GM19463 (cell line): ENCODE measurements at regions not wholly inside any gene's neighbourhood (a gene's known extent, or its start where the extent isn't known, plus 50 kb on each side); places are given as distances from the start of the nearest gene placed in this dataset.
"Not testable (repeated sequence)": the region's sequence is repeated elsewhere in the genome, so short reads cannot be mapped to it uniquely, and the experiment has no call there.

Experiments used
- ATAC-seq: cut with Tn5 transposase; IDR thresholded peaks from one replicate; pipeline ENCODE4 v1.9.1; 2021; ENCODE audit warnings: mild to moderate bottlenecking, moderate library complexity; ENCODE audit not compliant: unreplicated experiment

DNA sequence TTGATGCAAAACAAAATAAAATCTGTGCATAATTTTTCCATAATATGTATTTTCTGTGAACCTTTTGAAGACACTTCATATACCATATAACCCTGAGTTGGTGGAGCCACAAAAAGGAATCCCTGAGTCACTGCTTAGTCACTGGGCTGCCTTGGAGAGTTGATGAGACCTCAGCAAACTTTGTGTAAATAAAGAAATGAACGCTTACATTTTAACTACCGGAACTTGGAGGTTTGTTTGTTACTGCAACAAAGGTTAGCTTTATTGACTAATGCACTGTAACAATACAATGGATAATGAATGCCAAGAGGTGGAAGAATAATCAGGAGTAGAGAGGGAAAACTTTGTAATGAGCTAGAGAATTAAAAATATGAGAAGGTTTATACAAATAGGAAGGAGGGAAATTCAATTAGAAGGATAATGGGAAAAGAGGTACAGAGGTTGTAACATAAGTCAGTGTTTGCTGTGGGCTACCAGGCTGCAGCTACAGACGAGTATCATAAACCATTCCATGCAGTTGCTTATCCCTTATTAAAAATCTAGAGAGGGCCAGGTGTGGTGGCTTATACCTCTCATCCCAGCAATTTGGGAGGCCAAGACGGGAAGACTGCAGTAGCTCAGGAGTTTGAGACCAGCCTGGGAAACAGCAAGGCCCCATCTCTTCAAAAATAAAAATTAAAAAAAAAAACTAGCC, 1042.1 kb downstream of the TYW1 start:
- no peak for ATAC-seq

DNA sequence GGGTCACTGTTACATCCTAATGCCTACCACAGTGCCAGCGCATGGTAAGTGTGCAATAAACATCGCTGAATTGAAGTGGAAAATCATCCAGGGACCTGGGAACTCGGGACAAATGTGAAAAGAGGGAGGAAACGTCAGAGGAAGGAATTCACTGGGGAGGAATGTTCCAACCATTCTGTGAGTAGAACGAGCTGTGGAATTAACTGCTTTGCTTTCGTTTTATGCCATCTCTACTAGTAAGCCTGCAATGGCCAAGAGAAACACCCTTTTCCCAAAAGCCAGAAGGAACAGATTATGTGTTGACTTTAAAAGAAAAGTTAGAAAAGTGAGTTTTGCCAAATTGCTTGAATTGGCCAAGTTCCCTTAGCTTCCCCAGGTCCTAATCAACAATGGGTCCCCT, 1044.9 kb downstream of the TYW1 start:
- no peak for ATAC-seq

DNA sequence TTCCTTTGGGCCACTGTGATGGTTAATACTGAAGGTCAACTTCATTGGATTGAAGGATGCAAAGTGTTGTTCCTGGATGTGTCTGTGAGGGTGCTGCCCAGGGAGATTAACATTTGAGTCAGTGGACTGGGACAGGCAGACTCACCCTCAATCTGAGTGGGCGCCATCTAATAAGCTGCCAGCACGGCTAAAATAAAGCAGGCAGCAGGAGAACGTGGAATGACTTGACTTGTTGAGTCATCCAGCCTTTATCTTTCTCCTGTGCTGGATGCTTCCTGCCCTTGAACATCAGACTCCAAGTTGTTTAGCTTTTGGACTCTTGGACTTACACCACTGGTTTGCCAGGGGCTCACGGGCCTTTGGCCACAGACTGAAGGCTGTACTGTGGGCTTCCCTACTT, 1046.9 kb downstream of the TYW1 start:
- no peak for ATAC-seq

DNA sequence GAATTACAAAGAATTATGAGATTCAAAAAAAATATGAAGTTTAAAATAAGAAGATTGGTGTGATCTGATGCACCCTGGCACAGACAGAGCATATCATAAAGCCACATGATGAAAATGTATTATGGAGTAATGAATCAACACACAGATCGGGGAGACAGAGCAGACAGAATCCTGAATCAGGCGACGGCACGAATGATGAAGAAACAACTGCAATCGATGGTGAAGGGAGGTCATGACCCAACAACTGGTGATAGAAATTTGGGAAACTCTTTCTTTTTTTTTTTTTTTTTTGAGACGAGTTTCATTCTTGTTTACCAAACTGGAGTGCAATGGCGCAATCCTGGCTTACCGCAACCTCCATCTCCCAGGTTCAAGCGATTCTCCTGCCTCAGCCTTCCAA, 1054.0 kb downstream of the TYW1 start:
- no peak for ATAC-seq

DNA sequence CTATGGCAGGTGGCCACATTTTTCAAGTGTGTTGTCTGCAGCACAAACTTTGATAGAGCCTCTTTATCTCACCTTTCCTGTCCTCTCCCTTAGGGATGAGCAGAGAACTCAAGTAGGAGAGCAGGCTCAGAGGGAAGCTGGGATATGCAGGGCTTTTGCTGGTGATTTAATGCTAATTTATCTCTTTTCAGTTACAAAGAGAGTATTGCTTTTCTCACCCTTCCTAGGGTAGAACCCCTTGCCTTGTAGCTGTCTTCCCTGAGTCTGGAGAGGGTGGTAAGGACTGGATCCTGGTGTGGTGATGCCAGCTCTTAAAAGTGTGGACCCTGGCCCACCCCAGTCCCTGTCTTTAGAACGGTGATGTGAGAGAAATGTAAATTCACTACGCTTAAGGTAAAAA, 1061.4 kb downstream of the TYW1 start:
- no peak for ATAC-seq

DNA sequence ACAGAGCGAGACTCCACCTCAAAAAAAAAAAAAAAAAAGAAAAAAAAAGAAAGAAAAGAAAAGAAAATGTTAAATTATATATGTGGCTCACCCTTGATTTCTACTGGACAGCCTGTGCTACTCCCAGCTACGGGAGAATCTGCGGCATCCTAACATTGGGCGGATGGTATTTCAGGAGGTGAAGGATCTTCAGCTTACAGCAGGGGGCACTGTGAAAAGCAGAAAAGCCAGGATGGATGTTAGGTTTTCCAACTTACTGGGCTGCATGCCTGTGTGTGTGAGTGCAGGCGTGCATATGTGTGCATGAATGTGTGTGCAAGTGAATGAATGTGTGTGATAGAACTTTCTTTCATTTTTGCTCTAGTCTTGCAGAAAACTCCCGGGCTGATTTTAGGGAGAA, 1066.5 kb downstream of the TYW1 start:
- ATAC-seq = no peak

DNA sequence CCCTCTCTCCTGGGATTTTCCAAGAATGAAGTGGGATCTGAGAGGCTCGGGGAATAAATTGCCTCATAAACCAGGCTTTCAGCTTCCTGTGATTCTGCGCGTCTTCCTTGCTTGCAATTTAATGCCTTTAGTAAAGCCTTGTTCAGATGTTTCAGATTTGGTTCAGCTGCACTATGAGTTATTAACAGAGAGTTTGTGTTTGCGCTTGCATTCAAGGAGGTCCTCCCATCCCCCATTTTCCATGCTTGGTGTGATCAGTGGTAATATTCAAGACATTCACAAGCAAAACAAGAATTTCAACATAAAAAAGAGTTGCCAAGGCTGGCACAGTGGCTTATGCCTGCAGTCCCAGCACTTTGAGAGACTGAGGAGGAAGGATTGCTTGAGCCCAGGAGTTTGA, 1068.9 kb downstream of the TYW1 start:
- ATAC-seq = no peak

DNA sequence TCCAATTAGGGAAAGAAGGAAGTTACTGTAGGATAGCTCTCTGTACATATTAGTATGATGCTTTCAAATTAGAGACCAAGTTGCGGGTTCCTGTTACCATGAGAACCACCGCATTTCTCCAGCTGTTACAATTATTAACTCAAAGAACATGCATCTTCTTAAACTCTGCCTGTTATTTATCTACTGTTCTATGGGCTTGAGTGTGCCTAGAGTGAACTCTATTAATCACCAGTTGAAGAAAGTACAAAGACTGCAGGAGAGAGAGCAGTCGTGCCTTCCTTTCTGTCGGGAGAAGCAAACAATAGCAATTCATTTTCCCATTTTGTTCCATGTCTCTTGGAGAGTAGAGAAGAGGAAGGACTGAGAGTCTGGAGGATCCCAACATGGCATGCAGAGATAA, 1071.2 kb downstream of the TYW1 start:
- ATAC-seq = no peak

DNA sequence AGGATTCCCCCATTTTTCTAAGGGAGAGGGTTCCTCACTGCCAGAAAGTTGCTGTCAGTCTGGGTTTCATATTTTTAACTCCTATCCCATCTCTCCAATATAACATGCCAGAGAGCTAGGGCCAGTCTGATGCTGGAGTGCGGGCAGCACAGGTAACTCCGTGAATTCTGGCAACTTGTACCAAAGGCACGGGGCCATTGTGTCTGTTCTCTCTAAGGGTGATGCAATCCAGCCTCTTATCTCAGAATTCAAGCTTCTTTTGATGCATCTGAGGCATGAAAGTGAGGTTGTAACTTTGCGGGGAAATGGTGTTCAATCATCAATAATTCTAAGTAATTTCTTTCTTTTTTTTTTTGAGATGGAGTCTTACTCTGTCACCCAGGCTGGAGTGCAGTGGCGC, 1074.4 kb downstream of the TYW1 start:
- no peak for ATAC-seq

DNA sequence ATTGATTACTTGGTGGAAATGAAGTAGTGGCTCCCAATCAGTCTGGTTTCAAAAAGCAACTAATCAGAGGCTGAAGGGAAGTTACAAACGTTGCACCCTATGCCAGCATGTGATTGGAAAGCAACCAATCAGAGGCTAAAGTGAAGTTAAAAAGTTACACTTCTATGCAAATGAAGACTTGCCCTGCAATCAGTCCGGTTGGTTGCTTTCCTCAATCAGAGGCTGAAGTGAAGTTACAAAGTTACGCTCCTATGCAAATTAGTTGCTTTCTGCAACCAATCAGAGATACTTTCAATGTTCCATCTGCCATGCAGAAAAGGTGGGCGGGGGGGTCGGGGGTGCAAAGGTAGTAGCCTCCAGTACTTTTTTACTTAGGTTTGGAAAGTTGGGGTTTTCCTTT, 1077.1 kb downstream of the TYW1 start:
- no peak for ATAC-seq

DNA sequence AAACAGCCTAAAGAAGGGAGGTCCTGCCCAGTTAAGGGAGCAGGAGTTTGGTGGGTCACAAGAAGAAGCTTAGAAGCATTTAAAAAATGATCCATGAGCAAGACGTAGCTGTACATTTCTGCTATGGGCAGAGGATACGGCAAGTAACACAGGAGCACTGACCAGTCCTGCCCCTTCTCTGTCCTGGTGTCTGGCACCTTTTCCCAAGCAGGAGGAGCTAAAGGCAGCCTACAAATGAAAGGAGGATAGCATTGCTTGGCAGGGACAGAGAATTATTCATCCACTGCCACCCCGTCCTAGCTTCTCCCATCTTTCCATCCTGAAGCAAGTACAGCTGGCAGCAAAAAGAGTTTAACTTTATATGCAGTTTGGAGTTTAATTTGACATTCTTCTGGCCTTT, 1077.6 kb downstream of the TYW1 start:
- ATAC-seq = no peak

DNA sequence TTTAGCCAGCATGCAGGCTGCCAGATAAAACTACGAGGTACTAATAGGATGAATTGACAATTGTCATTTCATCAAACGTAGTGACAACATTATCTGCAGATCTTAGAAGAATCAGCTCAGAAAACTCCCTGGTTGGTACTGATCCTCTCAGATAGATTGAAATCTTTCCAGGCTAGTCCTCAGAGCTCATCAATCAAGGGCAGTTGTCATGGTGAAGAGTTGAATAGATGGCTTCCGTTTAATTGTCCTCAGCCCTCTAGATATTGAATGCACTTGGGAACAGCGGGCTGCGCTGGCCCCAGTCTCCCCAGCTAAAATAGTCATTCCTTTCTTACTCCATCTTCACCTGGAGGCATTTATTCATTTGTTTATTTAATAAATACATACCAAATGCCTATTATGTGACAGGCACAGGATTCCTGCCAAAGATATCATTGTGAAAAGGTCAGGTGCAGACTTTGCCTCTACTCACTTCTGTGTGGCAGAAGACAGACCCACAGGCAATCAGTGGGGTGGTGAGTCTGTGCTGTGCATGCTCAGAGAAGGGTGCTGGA, 1081.6 kb downstream of the TYW1 start:
- ATAC-seq = no peak

DNA sequence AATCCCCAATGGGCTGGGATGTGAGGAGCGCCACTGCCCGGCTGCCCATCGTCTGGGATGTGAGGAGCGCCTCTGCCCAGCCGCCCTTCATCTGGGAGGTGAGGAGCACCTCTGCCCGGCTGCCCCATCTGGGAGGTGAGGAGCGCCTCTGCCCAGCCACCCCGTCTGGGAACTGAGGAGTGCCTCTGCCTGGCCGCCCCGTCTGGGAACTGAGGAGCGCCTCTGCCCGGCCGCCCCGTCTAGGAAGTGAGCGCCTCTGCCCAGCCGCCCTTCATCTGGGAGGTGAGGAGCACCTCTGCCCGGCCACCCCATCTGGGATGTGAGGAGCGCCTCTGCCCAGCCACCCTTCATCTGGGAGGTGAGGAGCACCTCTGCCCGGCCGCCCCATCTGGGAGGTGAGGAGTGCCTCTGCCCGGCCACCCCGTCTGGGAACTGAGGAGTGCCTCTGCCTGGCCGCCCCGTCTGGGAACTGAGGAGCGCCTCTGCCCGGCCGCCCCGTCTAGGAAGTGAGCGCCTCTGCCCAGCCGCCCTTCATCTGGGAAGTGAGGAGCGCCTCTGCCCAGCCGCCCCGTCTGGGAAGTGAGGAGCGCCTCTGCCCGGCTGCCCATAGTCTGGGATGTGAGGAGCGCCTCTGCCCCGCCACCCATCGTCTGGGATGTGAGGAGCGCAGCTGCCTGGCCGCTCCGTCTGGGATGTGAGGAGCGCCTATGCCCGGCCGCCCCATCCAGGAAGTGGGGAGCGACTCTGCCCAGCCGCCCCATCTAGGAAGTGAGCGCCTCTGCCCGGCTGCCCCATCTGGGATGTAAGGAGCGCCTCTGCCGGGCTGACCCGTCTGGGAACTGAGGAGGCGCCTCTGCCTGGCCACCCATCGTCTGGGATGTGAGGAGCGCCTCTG, 1085.7 kb downstream of the TYW1 start:
- ATAC-seq = not testable (repeated sequence)

DNA sequence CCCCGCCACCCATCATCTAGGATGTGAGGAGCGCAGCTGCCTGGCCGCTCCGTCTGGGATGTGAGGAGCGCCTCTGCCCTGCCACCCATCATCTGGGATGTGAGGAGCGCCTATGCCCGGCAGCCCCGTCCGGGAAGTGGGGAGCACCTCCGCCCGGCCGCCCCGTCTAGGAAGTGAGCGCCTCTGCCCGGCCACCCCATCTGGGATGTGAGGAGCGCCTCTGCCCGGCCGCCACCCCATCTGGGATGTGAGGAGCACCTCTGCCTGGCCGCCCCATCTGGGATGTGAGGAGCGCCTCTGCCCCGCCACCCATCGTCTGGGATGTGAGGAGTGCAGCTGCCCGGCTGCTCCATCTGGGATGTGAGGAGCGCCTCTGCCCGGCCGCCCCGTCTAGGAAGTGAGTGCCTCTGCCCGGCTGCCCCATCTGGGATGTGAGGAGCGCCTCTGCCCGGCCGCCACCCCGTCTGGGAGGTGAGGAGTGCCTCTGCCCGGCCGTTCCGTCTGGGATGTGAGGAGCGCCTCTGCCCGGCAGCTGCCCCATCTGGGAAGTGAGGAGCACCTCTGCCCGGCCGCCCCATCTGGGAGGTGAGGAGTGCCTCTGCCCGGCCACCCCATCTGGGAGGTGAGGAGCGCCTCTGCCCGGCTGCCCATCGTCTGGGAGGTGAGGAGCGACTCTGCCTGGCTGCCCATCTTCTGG, 1086.5 kb downstream of the TYW1 start:
- ATAC-seq = not testable (repeated sequence)

DNA sequence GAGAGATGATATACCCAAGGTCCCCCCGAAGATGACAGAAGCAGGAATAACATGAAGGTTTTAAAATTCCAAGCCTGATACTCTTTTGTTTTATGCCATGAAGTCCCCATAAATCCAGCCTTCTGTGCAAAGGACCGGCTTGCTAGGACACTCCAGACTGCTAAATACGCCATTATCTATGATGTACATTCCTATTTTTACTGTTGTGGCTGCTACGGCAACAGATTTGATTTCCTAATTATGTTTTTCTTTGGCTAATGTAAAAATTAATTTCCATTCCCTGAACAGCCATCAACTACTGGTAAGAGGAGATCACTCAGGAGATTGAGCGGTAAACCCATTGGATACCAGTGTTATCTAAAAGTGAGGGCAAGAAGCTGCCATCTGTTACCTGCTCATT, 1090.8 kb downstream of the TYW1 start:
- ATAC-seq = no peak

DNA sequence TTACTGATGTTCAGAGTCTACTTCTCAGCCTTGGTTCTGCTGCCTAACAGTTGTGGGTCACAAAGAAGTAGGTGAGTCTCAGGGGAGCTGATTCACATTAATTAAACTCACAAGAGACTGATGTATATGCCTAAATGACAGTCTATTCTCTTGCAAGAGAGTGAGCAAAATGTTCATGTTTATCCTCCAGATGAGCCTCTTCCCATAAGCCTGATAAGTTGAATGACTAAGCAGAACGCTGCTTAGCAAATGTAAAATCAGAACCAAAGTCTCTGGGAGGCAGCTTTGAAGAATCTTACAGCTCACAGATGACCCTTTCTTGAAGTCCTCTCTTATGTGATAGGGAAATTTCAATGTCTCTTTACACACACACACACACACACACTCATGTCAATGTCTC, 1092.2 kb downstream of the TYW1 start:
- no peak for ATAC-seq

DNA sequence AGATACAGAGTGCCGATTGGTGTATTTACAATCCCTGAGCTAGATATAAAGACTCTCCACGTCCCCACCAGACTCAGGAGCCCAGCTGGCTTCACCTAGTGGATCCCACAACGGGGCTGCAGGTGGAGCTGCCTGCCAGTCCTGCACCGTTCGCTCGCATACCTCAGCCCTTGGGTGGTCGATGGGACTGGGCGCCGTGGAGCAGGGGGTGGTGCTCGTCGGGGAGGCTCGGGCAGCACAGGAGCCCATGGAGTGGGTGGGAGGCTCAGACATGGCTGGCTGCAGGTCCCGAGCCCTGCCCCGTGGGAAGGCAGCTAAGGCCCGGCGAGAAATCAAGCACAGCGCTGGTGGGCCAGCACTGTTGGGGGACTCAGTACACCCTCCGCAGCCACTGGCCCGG, 1093.6 kb downstream of the TYW1 start:
- not testable (repeated sequence) for ATAC-seq

DNA sequence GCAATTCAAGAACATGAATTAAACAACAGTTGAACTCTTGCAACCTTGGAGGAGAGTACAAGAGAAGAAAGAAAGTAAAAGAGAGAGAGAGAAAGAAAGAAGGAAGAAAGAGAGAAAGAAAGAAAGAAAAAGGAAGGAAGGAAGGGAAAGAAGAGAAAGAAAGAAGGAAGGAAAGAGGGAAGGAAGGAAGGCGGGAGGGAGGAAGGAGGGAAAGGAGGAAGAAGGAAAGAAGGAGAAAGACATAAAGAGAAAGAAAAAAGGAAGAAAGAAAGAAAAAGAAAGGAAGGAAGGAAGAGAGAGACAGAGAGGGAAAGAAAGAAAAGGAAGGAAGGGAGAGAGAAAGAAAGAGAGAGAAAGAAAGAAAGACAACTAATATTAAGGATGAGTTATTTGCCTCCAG, 1106.7 kb downstream of the TYW1 start:
- no peak for ATAC-seq

DNA sequence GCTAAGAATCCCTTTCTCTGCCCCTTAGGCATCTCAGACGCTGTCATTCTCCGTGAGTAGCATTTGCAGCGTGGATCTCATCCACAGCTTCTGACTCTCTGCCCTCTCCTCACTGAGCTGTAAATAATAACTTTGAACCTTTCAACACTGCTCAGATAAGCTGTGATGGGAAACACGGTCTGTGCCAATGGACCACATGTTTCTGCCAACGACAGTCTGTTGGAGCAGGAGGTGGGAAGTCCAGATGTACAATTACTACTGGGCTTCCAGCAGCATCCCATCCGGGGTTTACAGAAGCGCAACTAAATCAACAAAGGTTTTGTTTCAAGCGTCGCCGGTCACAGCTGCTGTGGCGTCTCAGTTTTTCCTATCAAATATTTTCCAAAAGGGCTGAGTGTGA, 1110.6 kb downstream of the TYW1 start:
- ATAC-seq = no peak

DNA sequence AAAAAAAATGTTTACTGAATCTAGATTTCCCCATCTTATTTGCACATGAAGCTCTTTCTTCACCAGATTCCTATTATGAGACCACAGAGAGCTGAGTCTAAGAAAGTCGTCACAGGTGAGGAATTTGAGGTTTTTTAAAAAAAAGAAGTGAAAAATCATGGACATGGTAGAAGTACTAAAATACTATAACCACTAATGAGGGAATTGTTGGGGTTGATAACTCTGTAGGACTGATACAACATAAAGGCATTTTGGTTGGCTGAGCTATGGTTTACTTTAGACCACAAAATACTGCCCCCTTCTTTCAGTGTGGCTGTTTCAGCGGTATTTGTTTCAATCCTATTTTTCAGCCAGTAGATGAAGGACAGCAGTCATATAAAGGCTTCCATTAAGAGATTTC, 1111.3 kb downstream of the TYW1 start:
- ATAC-seq = no peak

DNA sequence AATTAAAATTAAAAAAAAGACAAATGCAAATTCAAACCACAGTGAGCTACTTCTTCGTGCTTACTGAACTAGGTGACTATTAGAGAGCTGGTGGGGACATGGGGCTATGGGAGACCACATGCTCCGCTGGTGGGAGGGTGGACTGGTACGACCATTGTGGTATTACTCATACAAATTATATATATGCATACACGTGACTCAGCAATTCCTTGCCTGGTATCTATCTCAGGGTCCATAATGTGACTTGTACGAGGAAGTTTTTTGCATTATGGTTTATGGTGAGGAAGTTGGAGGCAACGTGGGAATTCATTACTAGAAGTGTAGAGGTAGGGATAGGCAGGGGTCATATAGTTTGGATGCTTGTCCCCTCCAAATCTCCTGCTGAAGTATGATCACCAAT, 1112.7 kb downstream of the TYW1 start:
- no peak for ATAC-seq

DNA sequence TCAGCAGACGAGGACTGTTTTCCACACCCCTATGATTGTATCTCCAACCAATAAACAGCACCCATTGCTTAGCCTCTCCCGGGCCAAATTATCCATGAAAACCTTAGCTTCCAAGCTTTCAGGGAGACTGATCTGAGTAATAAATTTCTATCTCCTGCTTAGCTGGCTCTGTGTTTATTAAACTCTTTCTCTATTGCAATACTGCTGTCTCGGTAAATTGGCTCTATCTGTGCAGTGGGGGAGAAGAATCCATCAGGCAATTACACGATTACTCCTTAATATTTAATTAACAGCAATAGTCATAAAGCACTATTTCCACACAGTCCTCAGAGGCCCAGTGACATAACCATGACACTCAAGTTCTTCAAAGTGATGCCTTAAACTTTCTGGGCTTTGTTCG, 1122.8 kb downstream of the TYW1 start:
- ATAC-seq = no peak
